Adipocyte (in vitro differentiated cells): ENCODE measurements at regions not wholly inside any gene's neighbourhood (a gene's known extent, or its start where the extent isn't known, plus 50 kb on each side); places are given as distances from the start of the nearest gene placed in this dataset.
"Not testable (repeated sequence)": the region's sequence is repeated elsewhere in the genome, so short reads cannot be mapped to it uniquely, and the experiment has no call there.

Experiments used
- DNase-seq: peaks from one replicate; pipeline ENCODE4 v3.0.0-alpha.2; 2015; ENCODE audit warnings: low read depth
- H3K27me3 ChIP-seq: replicated peaks from 2 replicates; pipeline ENCODE4 v1.7.0; 2013; ENCODE audit warnings: mild to moderate bottlenecking, low read length, moderate library complexity; ENCODE audit not compliant: control insufficient read depth, insufficient read depth
- H3K36me3 ChIP-seq: 2 replicates; pipeline ENCODE4 v1.7.0; 2013; ENCODE audit warnings: low read length, mild to moderate bottlenecking, moderate library complexity; ENCODE audit not compliant: control insufficient read depth, insufficient read depth, severe bottlenecking
- H3K4me1 ChIP-seq: 2 replicates; pipeline ENCODE4 v1.7.0; 2013; ENCODE audit warnings: mild to moderate bottlenecking, low read length, moderate library complexity; ENCODE audit not compliant: control insufficient read depth, insufficient read depth
- H3K4me3 ChIP-seq: 2 replicates; pipeline ENCODE4 v1.7.0; 2013; ENCODE audit warnings: mild to moderate bottlenecking, low read length, moderate library complexity
- H3K9ac ChIP-seq: 2 replicates; pipeline ENCODE4 v1.7.0; 2013; ENCODE audit warnings: mild to moderate bottlenecking, low read length, moderate library complexity
- H3K9me3 ChIP-seq: 2 replicates; pipeline ENCODE4 v1.7.0; 2013; ENCODE audit warnings: mild to moderate bottlenecking, low read length, moderate library complexity; ENCODE audit not compliant: control insufficient read depth

DNA sequence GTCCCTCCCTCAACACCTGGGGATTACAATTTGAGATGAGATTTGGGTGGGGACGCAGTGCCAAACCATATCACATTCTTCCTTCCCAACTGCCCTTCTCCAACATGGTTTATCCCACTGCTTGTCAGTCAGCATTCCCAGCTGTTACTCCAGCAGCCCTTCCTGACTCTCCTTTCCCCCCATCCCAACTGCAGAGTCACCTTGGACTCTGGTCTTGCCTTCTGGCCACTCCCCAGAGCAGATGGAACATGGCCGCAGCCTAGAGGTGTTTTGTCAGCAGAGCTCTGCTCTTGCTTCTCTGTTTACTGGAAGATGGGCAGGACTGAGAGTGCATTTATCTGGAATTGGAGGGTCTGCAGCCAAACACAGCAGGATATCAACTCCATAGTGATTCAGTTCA, 51.2 kb upstream of the MEX3C start:
- no peaks in the 10 kb centered on the region for H3K4me1 ChIP-seq
- H3K9me3 ChIP-seq, result no peaks in the 10 kb centered on the region
- peaks cover 10% of the 10 kb centered on the region for H3K27me3 ChIP-seq
- H3K9ac ChIP-seq, result no peak overlapping the region
- DNase-seq, result no peak
- no peak overlapping the region for H3K4me3 ChIP-seq
- no peaks in the 10 kb centered on the region for H3K36me3 ChIP-seq

- no peak for DNase-seq
- H3K27me3 ChIP-seq, result peaks cover 10% of the 10 kb centered on the region
- H3K9ac ChIP-seq, result no peak overlapping the region
- H3K4me3 ChIP-seq, result no peak overlapping the region
- no peaks in the 10 kb centered on the region for H3K9me3 ChIP-seq
- H3K4me1 ChIP-seq, result no peaks in the 10 kb centered on the region
- no peaks in the 10 kb centered on the region for H3K36me3 ChIP-seq
Observed at GRCh38 chr18:51250006-51250405, 52.5 kb upstream of the MEX3C start.

- Histone ChIP-seq H3K9me3 (no peaks in the 10 kb centered on the region), H3K4me1 (no peaks in the 10 kb centered on the region), H3K27me3 (peaks cover 10% of the 10 kb centered on the region), H3K9ac (no peak overlapping the region), H3K36me3 (no peaks in the 10 kb centered on the region), H3K4me3 (no peak overlapping the region)
- DNase-seq, result no peak
Observed at GRCh38 chr18:51250458-51251024, 53.1 kb upstream of the MEX3C start.

DNA sequence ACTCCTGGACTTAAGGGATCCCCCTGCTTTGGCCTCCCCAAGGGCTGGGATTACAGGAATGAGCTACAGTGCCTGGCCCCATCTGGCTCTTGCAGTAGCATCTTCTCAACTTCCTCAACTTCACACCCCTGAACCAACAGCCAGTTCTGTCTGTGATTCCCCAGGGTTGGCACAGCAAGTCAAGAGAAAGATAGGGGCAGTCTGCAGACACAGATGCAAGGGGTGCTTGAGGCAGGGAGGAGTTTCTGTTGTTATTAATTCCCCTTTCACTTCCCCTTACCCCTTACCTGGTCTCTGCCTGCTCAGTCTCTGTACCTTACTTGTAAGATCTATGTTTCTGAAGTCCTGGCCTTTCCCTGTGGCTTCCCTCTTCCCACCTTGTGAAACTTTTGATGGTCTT, 54.1 kb upstream of the MEX3C start:
- Histone ChIP-seq H3K9me3 (no peaks in the 10 kb centered on the region), H3K9ac (no peak overlapping the region), H3K36me3 (no peaks in the 10 kb centered on the region), H3K27me3 (peaks cover 10% of the 10 kb centered on the region), H3K4me3 (no peak overlapping the region), H3K4me1 (no peaks in the 10 kb centered on the region)
- DNase-seq, result no peak

DNA sequence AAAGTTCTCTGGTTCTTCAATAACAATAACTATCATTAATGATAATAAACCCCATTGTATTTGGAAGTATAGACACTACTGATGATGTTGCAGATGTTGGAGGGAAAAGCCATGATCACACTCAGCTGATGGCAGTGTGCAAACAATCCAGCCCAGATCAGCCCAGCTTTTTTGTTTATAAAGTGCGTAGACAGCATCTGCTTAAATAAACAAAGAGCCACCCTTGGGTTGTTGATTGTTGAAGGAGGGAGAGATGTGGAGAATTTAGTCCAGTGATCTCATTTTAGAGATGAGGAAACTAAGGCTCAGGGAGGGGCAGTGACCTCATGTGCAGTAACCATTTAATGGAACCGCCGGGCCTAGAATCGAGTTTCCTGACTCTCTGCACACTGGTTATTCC, 56.0 kb upstream of the MEX3C start:
- Histone ChIP-seq H3K36me3 (no peaks in the 10 kb centered on the region), H3K4me1 (no peaks in the 10 kb centered on the region), H3K9ac (no peak overlapping the region), H3K27me3 (peaks cover 10% of the 10 kb centered on the region), H3K9me3 (no peaks in the 10 kb centered on the region), H3K4me3 (no peak overlapping the region)
- DNase-seq, result no peak

- Histone ChIP-seq H3K4me3 (no peak overlapping the region), H3K9me3 (no peaks in the 10 kb centered on the region), H3K9ac (no peak overlapping the region)
Observed at GRCh38 chr18:51255693-51256092, 58.2 kb upstream of the MEX3C start.

DNA sequence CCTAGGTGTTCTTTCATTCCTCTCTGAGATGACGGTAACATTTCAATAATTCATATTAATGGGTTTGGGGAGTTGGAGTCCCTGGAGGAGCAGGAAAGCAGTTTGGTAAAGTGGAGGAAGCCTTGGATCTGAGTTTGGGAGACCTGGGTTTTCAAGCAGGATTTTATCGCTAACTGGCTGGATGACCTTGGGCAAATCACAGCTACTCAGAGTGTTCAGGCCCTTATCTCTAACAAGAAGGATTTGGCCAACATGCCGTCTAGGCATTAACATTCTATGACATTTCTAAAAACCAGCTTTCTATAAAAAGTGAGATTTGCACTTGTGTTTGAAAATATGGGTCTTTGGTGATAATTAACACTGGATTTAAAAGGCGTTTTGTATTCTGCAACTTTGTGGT, 59.7 kb upstream of the MEX3C start:
- Histone ChIP-seq H3K4me3 (no peak overlapping the region), H3K36me3 (no peaks in the 10 kb centered on the region), H3K27me3 (no peaks in the 10 kb centered on the region), H3K9ac (no peak overlapping the region), H3K9me3 (no peaks in the 10 kb centered on the region), H3K4me1 (no peaks in the 10 kb centered on the region)
- no peak for DNase-seq

More at GRCh38 chr18:51255693-51256092, 58.2 kb upstream of the MEX3C start:
- Histone ChIP-seq H3K36me3 (no peaks in the 10 kb centered on the region), H3K27me3 (peaks cover 6% of the 10 kb centered on the region), H3K4me1 (no peaks in the 10 kb centered on the region)
- peak; percentile 7 for DNase-seq

DNA sequence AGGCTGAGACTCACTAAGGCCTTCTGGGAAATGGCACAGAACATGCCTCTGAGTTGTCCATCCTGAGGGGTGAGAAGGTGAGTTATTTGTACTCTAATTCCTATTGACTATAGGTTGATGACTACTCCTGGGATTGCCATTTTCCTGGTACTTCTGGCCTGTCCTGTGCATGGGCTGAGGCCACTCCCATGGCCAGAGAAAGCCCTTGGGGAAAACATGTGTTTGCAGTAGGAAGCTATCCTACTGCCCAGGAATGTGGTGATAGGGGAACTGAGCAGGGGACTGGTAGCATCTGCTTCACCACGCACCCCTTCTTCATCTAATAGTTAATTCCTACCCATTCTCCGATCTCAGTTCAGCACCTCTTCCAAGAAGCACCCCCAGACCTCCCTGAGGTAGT, 62.6 kb upstream of the MEX3C start:
- no peak overlapping the region for H3K4me3 ChIP-seq
- H3K9me3 ChIP-seq, result no peaks in the 10 kb centered on the region
- no peak overlapping the region for H3K9ac ChIP-seq
- no peaks in the 10 kb centered on the region for H3K36me3 ChIP-seq
- DNase-seq, result no peak
- no peaks in the 10 kb centered on the region for H3K27me3 ChIP-seq
- no peaks in the 10 kb centered on the region for H3K4me1 ChIP-seq

DNA sequence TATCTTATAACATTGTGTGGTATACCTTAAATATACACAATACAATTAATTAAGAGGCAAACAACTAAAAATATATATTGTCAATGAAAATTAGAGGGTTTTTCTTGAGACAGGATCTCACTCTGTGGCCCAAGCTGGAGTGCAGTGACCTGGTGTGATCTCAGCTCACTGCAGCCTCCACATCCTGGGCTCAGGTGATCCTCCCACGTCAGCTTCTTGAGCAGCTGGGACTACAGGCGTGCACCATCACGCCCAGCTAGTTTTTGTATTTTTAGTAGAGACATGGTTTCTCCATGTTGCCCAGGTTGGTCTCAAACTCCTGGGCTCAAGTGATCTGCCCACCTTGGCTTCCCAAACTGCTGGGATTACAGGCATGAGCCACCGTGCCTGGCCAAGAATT, 68.6 kb upstream of the MEX3C start:
- H3K9me3 ChIP-seq, H3K4me3 ChIP-seq, H3K9ac ChIP-seq, H3K27me3 ChIP-seq, H3K4me1 ChIP-seq, DNase-seq, H3K36me3 ChIP-seq: not testable (repeated sequence)

- no peak for DNase-seq
- H3K9ac ChIP-seq, result no peak overlapping the region
- no peaks in the 10 kb centered on the region for H3K9me3 ChIP-seq
- H3K4me3 ChIP-seq, result no peak overlapping the region
- H3K4me1 ChIP-seq, result no peaks in the 10 kb centered on the region
- no peaks in the 10 kb centered on the region for H3K27me3 ChIP-seq
- H3K36me3 ChIP-seq, result no peaks in the 10 kb centered on the region
Observed at GRCh38 chr18:51266773-51267172, 69.3 kb upstream of the MEX3C start.

GRCh38 chr18:51273437-51273836, 76.0 kb upstream of the MEX3C start:
- DNase-seq, result no peak

DNA sequence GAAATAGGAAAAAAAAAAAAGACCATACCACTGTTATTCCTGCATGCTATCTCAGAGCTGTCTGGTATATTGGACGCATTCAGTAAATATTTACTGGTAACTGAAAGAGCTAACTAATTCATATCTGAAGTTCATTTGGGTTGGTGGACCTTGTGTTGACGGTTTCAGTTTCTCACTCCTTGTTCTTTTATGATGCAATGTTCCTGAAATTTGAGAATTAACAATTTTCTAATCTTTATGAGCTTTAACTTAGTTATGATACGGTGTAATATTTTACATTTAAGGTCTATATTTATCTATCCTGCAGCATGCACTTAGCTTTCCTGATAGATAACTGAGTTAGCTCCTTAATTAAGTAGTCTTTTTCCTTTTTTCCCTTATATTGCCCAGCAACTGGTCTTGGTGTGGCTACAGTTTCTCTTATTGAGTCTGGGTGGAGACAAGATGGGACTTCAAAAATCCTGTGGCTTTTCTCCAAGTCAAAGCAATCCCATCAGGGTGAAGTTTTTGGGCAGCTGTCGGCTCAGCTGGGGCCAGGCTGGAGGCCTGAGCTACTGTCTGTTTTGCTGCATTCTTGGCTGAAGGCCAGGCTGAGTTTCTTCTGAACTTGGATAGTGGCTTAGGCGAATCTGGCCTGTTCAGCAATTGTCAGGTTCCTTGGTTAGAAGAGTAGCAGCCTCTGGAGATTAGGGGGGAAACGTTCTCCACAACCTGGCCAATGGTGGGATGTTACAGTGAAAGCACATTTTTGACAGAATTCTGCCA, 78.4 kb upstream of the MEX3C start:
- Histone ChIP-seq H3K9ac (no peak overlapping the region), H3K4me3 (no peak overlapping the region), H3K36me3 (no peaks in the 10 kb centered on the region), H3K27me3 (peaks cover 6% of the 10 kb centered on the region), H3K9me3 (no peaks in the 10 kb centered on the region), H3K4me1 (no peaks in the 10 kb centered on the region)
- DNase-seq, result peak; percentile 34

More at GRCh38 chr18:51273437-51273836, 76.0 kb upstream of the MEX3C start:
- Histone ChIP-seq H3K9ac (no peak overlapping the region), H3K4me1 (no peaks in the 10 kb centered on the region), H3K36me3 (no peaks in the 10 kb centered on the region), H3K4me3 (no peak overlapping the region), H3K27me3 (peaks cover 6% of the 10 kb centered on the region), H3K9me3 (no peaks in the 10 kb centered on the region)
